GM19395 (cell line): ENCODE measurements at regions not wholly inside any gene's neighbourhood (a gene's known extent, or its start where the extent isn't known, plus 50 kb on each side); places are given as distances from the start of the nearest gene placed in this dataset.

ENCODE experiments used
- ATAC-seq: cut with Tn5 transposase; IDR thresholded peaks from one replicate; pipeline ENCODE4 v1.9.1; 2021; ENCODE audit warnings: mild to moderate bottlenecking, moderate library complexity; ENCODE audit not compliant: unreplicated experiment

GRCh38 chr6:109295774-109296156, 86.5 kb downstream of the CD164 start:
- ATAC-seq, result no peak

- no peak for ATAC-seq
These were observed 87.0 kb downstream of the CD164 start for GRCh38 chr6:109295109-109295773.

GRCh38 chr6:109292983-109293586, 89.2 kb downstream of the CD164 start:
- ATAC-seq, result no peak

GRCh38 chr6:109292420-109292819, 89.8 kb downstream of the CD164 start:
- ATAC-seq, result no peak

- ATAC-seq, result no peak
These were observed 90.4 kb downstream of the CD164 start for GRCh38 chr6:109291902-109292301.

- ATAC-seq, result no peak
These were observed 91.9 kb downstream of the CD164 start for GRCh38 chr6:109290143-109290931.

- no peak for ATAC-seq
These were observed 96.9 kb downstream of the CD164 start for GRCh38 chr6:109285366-109285765.

- ATAC-seq, result no peak
These were observed 97.6 kb downstream of the CD164 start for GRCh38 chr6:109284675-109285074.

- ATAC-seq, result no peak
These were observed 99.5 kb downstream of the CD164 start for GRCh38 chr6:109282756-109283155.

- no peak for ATAC-seq
These were observed 102.6 kb downstream of the CD164 start for GRCh38 chr6:109279628-109280027.

GRCh38 chr6:109271622-109272021, 110.6 kb downstream of the CD164 start:
- no peak for ATAC-seq

- no peak for ATAC-seq
These were observed 112.2 kb downstream of the CD164 start for GRCh38 chr6:109269953-109270517.

- ATAC-seq, result no peak
These were observed 113.2 kb downstream of the CD164 start for GRCh38 chr6:109269057-109269456.

- ATAC-seq, result no peak
These were observed 116.7 kb downstream of the CD164 start for GRCh38 chr6:109265530-109265929.

- no peak for ATAC-seq
These were observed 118.2 kb downstream of the CD164 start for GRCh38 chr6:109263873-109264700.

GRCh38 chr6:109262261-109262660, 120.0 kb downstream of the CD164 start:
- ATAC-seq, result no peak

GRCh38 chr6:109261811-109262210, 120.5 kb downstream of the CD164 start:
- no peak for ATAC-seq

GRCh38 chr6:109260701-109261100, 121.6 kb downstream of the CD164 start:
- no peak for ATAC-seq

GRCh38 chr6:109260126-109260525, 122.1 kb downstream of the CD164 start:
- ATAC-seq, result no peak

GRCh38 chr6:109258129-109258528, 124.1 kb downstream of the CD164 start:
- ATAC-seq, result no peak

- ATAC-seq, result no peak
These were observed 124.8 kb downstream of the CD164 start for GRCh38 chr6:109257494-109257893.
